PFSK-1 (cell line): ENCODE measurements at regions not wholly inside any gene's neighbourhood (a gene's known extent, or its start where the extent isn't known, plus 50 kb on each side); places are given as distances from the start of the nearest gene placed in this dataset.

Experiments
- POLR2AphosphoS5 ChIP-seq: IDR thresholded peaks from 2 replicates; pipeline ENCODE4 v1.6.1; 2012; ENCODE audit warnings: low read depth, mild to moderate bottlenecking, control low read depth, low read length, moderate library complexity
- SIN3A ChIP-seq: IDR thresholded peaks from 2 replicates; pipeline ENCODE4 v1.6.1; 2012; ENCODE audit warnings: mild to moderate bottlenecking, low read length, moderate library complexity, borderline replicate concordance; ENCODE audit not compliant: insufficient read depth
- TAF1 ChIP-seq: IDR thresholded peaks from 2 replicates; pipeline ENCODE4 v1.6.1; 2012; ENCODE audit warnings: low read length, control low read depth, borderline replicate concordance; ENCODE audit not compliant: insufficient read depth

GRCh38 chr7:114334989-114335388 is 79.6 kb upstream of the FOXP2 start:
- TF ChIP-seq POLR2AphosphoS5 = no peak
- no peak for TF ChIP-seq SIN3A
- TF ChIP-seq TAF1 = no peak
